ENCODE measurements at regions not wholly inside any gene's neighbourhood (a gene's known extent, or its start where the extent isn't known, plus 50 kb on each side); places are given as distances from the start of the nearest gene placed in this dataset.

GRCh38 chr15:31262143-31262530 lies 64.5 kb upstream of the KLF13 start:
- DNase-seq: no peak

DNA sequence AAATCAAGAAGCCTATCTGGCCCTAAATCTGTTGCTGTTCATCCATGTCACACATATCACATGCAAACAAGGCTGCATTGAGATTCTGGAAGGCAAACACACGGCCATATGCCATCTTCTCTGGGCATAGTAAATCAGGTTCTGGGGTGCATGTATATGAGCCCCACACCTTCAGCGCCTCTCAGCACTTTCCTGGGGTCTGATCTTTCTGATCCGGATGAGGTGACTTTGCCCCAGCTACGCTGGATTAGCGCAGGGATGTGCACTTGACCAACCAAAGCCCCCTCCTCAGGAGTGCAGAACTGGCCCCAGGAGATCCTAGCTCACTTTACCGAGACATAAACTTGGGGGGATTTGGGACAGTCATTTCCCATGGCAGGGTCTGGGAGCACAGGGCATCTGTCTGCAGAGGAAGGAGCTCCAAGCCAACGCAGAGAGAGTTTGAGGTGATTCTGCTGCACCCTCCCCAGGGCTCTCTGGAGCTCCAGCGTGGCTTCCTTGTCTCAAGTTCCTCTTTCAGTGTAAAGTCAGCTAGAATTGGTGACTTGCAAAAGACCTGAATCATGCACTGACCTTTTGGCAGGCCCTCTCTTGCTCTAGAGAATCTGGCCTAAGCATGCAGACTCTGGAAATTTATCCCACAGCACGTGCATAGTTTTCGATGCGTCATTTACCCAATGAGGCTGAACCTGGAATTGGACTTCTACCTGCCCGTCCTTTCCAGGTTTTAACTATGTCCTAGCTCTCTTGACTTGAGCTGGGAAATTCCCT lies 63.5 kb upstream of the KLF13 start:
- no peak for DNase-seq

DNA sequence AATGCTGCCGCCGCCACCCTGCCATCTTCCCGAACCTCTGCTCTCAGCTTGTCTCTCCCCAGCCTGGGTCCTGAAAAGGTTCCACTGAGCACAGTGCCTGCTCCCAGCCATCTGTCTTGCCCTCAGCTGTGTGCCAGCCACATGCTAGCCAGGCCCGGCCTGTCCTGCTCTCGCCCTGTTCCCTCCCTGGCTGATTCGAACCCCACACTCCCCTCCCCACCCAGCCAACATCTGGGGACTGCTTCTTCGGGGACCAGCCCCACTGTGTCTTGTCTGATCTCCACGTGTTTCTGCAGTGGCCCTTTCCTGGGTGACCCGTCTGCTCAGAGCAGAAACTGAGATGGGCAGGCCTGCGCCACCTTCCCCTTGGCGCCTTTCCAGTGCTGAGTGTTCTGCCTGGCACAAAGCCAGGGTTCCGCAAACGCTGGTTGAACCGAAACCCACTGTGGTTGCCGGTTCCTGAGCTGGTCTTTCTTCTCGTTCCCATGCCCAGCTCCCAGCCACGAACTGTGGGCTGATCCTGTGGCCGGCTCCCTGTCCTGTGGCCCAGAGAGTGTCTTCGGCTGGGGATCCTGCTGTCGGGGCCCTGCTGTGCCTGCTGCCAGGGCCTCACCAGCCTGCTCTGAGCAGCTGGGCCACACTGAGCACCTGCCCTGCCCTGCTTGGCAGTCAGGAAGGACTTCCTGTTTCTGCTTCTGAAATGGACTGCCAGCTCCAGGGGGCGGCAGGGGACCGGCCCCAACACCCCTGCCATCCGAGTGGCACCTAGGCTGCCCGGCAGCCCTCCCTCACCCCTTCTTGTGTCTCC lies 62.7 kb upstream of the KLF13 start:
- DNase-seq: peak; percentile 54 to 56

- DNase-seq: no peak
Observed at GRCh38 chr15:31264559-31265089, 62.0 kb upstream of the KLF13 start.

- no peak for DNase-seq
Observed at GRCh38 chr15:31265090-31265870, 61.4 kb upstream of the KLF13 start.

DNA sequence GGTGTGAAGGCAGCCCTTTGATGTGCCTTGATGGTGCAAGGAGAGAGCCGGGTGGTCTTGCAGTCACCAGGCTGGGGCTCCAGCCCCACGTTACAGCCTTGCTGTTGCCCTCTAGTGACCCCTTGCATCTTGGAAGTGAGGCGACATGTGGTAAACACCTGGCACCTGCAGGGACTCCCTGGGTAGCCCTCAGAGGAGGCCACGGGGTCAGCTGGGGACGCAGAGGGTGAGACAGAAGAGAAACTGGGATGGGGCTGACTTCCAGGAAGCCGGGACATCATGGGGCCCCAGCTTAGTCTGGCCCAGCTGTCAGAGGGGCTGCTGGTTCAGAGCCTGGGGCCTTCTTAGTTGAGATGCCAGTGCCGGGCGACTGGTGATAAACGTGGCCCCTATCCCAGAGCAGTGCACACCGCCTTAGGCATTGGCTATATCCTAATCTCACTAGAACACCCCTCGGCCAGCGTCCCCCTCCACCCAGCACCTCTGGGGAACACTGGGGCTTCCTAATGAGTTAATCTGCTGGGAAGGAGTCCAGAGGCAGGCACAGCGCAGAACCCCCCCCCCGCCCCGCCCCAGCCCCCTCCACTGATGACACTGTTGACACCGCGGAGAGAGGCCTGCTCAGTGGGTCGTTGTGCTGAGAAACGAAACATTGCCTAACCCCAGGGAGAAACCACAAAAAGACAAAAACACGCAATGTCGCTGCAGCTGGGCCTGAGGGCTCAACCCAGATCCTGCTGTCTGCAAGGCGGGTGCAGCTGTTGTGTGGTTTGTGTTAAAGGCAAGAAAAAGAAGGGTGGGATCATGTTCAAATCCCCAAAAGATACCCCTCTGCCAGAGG lies 60.5 kb upstream of the KLF13 start:
- no peak for DNase-seq

- no peak for DNase-seq
Observed at GRCh38 chr15:31266712-31267111, 59.9 kb upstream of the KLF13 start.

GRCh38 chr15:31267161-31268107 lies 59.2 kb upstream of the KLF13 start:
- DNase-seq: no peak

GRCh38 chr15:31268108-31268501 lies 58.5 kb upstream of the KLF13 start:
- DNase-seq: no peak

- no peak for DNase-seq
Observed at GRCh38 chr15:31268911-31269784, 57.5 kb upstream of the KLF13 start.

- no peak for DNase-seq
Observed at GRCh38 chr15:31269816-31270575, 56.6 kb upstream of the KLF13 start.

- DNase-seq: no peak
Observed at GRCh38 chr15:31270767-31271166, 55.9 kb upstream of the KLF13 start.

DNA sequence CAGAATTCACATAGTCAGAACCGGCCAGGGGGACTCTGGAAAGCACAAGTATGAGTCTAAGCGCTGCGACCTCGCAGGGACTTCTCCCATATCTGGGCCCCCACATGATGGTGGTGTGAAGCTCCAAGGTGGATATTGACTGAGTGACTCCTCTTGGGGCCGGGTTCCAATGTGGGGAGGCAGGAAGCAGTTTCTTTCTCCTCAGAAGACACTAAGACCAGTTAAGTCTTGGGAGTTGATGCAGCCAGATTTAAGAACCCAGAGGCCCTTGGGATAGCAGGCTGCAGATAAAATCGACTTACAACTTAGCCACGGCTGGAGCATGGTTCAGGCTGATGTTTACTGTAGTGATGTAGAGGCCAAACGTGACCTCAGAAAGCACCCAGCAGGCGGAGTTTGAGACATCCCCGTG lies 55.4 kb upstream of the KLF13 start:
- no peak for DNase-seq

GRCh38 chr15:31271711-31272557 lies 54.7 kb upstream of the KLF13 start:
- no peak for DNase-seq

- no peak for DNase-seq
Observed at GRCh38 chr15:31272558-31273257, 53.9 kb upstream of the KLF13 start.

- DNase-seq: no peak
Observed at GRCh38 chr15:31273258-31273941, 53.2 kb upstream of the KLF13 start.
